ENCODE measurements at regions not wholly inside any gene's neighbourhood (a gene's known extent, or its start where the extent isn't known, plus 50 kb on each side); places are given as distances from the start of the nearest gene placed in this dataset.

DNA sequence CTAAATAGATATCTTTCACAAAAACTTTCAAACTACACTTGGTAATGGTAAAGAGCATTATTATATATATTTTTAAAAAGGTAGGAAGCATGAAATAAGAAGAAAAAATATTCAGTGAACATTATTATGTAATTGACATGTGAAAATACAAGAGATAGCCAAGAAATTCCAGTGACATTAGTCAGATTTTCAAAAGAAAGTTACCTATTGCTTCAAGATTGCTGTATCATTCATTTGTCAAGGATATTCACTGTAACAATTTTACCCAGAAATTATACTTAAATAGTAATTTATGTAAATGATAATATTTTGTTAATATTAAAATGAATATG lies 350.2 kb downstream of the KIF2B start:
- Histone ChIP-seq H2AFZ (ENCODE audit: low read depth, low read length, severe bottlenecking) (no peak overlapping the region), H3K4me2 (ENCODE audit: low read depth, low read length, poor library complexity, severe bottlenecking) (no peak overlapping the region), H3F3A (ENCODE audit: insufficient read depth) (no peaks in the 10 kb centered on the region), H3K27me3 (ENCODE audit: low read length) (no peaks in the 10 kb centered on the region), H3K27ac (ENCODE audit: low read depth, low read length) (no peak overlapping the region), H3K79me2 (ENCODE audit: insufficient read depth, low read length) (no peaks in the 10 kb centered on the region), H3K36me3 (ENCODE audit: low read length) (no peaks in the 10 kb centered on the region), H3K9me3 (ENCODE audit: insufficient read depth, low read length) (no peaks in the 10 kb centered on the region), H3K4me3 (ENCODE audit: insufficient read depth, low read length, poor library complexity, severe bottlenecking) (no peak overlapping the region), H4K20me1 (ENCODE audit: low read depth, low read length) (no peaks in the 10 kb centered on the region), H3K9me2 (replicated peaks; ENCODE audit: insufficient read depth, low read length) (no peaks in the 10 kb centered on the region), H3K9ac (ENCODE audit: low read length) (no peak overlapping the region)
- TF ChIP-seq, protein P1, sequence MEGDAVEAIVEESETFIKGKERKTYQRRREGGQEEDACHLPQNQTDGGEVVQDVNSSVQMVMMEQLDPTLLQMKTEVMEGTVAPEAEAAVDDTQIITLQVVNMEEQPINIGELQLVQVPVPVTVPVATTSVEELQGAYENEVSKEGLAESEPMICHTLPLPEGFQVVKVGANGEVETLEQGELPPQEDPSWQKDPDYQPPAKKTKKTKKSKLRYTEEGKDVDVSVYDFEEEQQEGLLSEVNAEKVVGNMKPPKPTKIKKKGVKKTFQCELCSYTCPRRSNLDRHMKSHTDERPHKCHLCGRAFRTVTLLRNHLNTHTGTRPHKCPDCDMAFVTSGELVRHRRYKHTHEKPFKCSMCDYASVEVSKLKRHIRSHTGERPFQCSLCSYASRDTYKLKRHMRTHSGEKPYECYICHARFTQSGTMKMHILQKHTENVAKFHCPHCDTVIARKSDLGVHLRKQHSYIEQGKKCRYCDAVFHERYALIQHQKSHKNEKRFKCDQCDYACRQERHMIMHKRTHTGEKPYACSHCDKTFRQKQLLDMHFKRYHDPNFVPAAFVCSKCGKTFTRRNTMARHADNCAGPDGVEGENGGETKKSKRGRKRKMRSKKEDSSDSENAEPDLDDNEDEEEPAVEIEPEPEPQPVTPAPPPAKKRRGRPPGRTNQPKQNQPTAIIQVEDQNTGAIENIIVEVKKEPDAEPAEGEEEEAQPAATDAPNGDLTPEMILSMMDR (IDR thresholded peaks at IDR 0.05; ENCODE audit: insufficient read depth, low read length, poor library complexity, severe bottlenecking) = no peak
- no peak for TF ChIP-seq EZH2phosphoT487 (conservative IDR thresholded peaks at IDR 0.05; ENCODE audit: low read length)

DNA sequence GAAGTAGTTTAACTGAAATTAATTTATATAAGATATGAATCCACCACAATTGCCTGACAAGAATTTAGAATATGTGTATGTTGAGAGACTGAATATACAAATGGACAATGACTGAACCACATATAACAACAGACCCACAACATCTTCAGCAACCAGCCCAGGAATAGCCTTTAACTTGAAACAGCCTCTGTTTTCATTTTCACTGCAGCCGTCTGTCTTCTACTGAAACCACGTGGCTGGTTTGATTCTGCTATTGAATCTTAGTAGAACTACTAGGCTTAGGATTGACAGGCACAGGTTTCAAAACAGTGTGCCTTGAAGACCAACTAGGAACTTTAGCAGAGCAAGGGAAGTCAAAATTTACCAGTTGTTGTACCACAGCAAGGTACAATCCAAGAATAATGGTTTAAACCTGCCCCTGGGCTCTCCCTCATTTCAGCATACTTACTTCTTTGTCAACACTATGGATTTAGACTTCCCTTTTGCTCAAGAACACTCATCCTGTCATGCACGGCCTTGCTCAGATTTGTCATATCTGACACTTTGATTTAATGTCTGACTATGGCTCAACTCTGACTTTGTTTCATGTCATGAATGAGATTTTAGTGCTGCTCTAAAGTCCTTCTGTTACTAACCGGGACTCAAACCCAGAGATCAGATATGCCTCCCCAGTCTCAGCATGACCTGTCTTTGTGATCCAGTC lies 355.0 kb downstream of the KIF2B start:
- Histone ChIP-seq H3K4me3 (ENCODE audit: insufficient read depth, low read length, poor library complexity, severe bottlenecking) (no peak overlapping the region), H3K27ac (ENCODE audit: low read depth, low read length) (no peak overlapping the region), H3K79me2 (ENCODE audit: insufficient read depth, low read length) (no peaks in the 10 kb centered on the region), H3F3A (ENCODE audit: insufficient read depth) (no peaks in the 10 kb centered on the region), H3K27me3 (ENCODE audit: low read length) (no peaks in the 10 kb centered on the region), H2AFZ (ENCODE audit: low read depth, low read length, severe bottlenecking) (no peak overlapping the region), H3K9me2 (replicated peaks; ENCODE audit: insufficient read depth, low read length) (no peaks in the 10 kb centered on the region), H4K20me1 (ENCODE audit: low read depth, low read length) (no peaks in the 10 kb centered on the region), H3K9ac (ENCODE audit: low read length) (no peak overlapping the region), H3K36me3 (ENCODE audit: low read length) (no peaks in the 10 kb centered on the region), H3K4me2 (ENCODE audit: low read depth, low read length, poor library complexity, severe bottlenecking) (no peak overlapping the region), H3K9me3 (ENCODE audit: insufficient read depth, low read length) (no peaks in the 10 kb centered on the region)
- TF ChIP-seq, protein P1 (IDR thresholded peaks at IDR 0.05; ENCODE audit: insufficient read depth, low read length, poor library complexity, severe bottlenecking) = no peak
- TF ChIP-seq EZH2phosphoT487 (conservative IDR thresholded peaks at IDR 0.05; ENCODE audit: low read length) = no peak

GRCh38 chr17:54180950-54181349 lies 358.2 kb downstream of the KIF2B start:
- H4K20me1 ChIP-seq (ENCODE audit: low read depth, low read length) = no peaks in the 10 kb centered on the region
- H3K36me3 ChIP-seq (ENCODE audit: low read length) = no peaks in the 10 kb centered on the region
- H3K27me3 ChIP-seq (ENCODE audit: low read length) = no peaks in the 10 kb centered on the region
- H3K9ac ChIP-seq (ENCODE audit: low read length) = no peak overlapping the region
- H3K27ac ChIP-seq (ENCODE audit: low read depth, low read length) = no peak overlapping the region
- H2AFZ ChIP-seq (ENCODE audit: low read depth, low read length, severe bottlenecking) = no peak overlapping the region
- H3K79me2 ChIP-seq (ENCODE audit: insufficient read depth, low read length) = no peaks in the 10 kb centered on the region
- H3F3A ChIP-seq (ENCODE audit: insufficient read depth) = no peaks in the 10 kb centered on the region
- H3K4me2 ChIP-seq (ENCODE audit: low read depth, low read length, poor library complexity, severe bottlenecking) = no peak overlapping the region
- H3K9me2 ChIP-seq (replicated peaks; ENCODE audit: insufficient read depth, low read length) = no peaks in the 10 kb centered on the region
- TF ChIP-seq EZH2phosphoT487 (conservative IDR thresholded peaks at IDR 0.05; ENCODE audit: low read length) = no peak
- TF ChIP-seq, protein P1 (IDR thresholded peaks at IDR 0.05; ENCODE audit: insufficient read depth, low read length, poor library complexity, severe bottlenecking) = no peak
- no peaks in the 10 kb centered on the region for H3K9me3 ChIP-seq (ENCODE audit: insufficient read depth, low read length)
- H3K4me3 ChIP-seq (ENCODE audit: insufficient read depth, low read length, poor library complexity, severe bottlenecking) = no peak overlapping the region
